ENCODE measurements at regions not wholly inside any gene's neighbourhood (a gene's known extent, or its start where the extent isn't known, plus 50 kb on each side); places are given as distances from the start of the nearest gene placed in this dataset.

DNA sequence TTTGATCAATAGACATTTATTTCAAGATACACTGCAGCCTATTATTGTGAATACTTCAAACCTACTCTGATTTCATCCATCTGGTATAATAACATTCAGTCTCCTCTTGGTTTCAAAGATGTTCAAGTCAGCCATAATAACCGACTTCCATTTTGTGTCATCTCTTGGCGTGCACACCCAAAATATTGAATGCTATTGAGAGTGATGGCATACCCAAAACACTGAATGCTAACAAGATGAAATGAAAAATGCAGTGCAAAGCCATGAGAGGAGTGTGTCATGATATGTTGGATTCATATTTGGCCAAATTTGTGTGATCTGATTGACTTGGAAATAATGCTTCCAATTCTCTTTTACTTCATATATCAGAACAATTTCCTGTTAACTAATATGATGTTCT lies 181.2 kb upstream of the PCDH17 start:
- intact Hi-C loops (cut with micrococcal nuclease; ENCODE audit: unreplicated experiment), result no loop called here
- no peak for DNase-seq (ENCODE audit: low spot score)
- no TSS peak for BruUV-seq (replicated peaks)
- ChIA-PET CTCF (no interaction called here), POLR2A (ENCODE audit: low non-redundant PET) (no interaction called here)
- Histone ChIP-seq H3K4me3 (ENCODE audit: low read depth, low read length, poor library complexity, severe bottlenecking) (no peak overlapping the region), H3K27ac (ENCODE audit: low read depth, low read length, poor library complexity, severe bottlenecking) (no peak overlapping the region), H3K4me1 (ENCODE audit: insufficient read depth, low read length, poor library complexity, severe bottlenecking) (no peaks in the 10 kb centered on the region), H3K36me3 (ENCODE audit: insufficient read depth, low read length, poor library complexity, severe bottlenecking) (no peaks in the 10 kb centered on the region), H3K27me3 (replicated peaks; ENCODE audit: insufficient read depth, low read depth, low read length, poor library complexity) (no peaks in the 10 kb centered on the region), H3K9me3 (ENCODE audit: low read depth, low read length, poor library complexity, severe bottlenecking) (no peaks in the 10 kb centered on the region)
- TF ChIP-seq EZH2 (IDR thresholded peaks at IDR 0.05; ENCODE audit: borderline replicate concordance, low read depth, low read length, poor library complexity, severe bottlenecking), result no peak
- TF ChIP-seq, protein P1, sequence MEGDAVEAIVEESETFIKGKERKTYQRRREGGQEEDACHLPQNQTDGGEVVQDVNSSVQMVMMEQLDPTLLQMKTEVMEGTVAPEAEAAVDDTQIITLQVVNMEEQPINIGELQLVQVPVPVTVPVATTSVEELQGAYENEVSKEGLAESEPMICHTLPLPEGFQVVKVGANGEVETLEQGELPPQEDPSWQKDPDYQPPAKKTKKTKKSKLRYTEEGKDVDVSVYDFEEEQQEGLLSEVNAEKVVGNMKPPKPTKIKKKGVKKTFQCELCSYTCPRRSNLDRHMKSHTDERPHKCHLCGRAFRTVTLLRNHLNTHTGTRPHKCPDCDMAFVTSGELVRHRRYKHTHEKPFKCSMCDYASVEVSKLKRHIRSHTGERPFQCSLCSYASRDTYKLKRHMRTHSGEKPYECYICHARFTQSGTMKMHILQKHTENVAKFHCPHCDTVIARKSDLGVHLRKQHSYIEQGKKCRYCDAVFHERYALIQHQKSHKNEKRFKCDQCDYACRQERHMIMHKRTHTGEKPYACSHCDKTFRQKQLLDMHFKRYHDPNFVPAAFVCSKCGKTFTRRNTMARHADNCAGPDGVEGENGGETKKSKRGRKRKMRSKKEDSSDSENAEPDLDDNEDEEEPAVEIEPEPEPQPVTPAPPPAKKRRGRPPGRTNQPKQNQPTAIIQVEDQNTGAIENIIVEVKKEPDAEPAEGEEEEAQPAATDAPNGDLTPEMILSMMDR (conservative IDR thresholded peaks at IDR 0.05; ENCODE audit: low read depth, low read length), result no peak

DNA sequence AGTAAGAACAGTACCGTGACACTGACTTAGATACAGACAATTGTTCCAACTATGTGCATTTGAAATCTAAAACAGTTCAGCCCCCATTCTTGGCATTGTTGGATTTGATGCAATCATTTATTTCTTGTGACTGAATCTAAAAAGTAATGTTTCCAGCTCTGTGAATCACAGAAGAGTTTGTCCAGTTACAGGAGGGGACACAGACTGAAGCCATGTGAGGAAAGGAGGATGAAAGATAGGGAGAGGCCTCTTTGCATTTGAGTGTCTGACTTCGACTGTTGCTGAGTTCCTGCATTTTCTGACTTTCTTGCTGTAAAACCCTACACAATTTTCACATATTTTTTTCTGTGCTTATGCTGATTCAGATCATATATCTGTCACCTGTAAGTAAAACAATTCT lies 179.3 kb upstream of the PCDH17 start:
- DNase-seq (ENCODE audit: low spot score), result no peak
- no peak overlapping the region for H3K4me3 ChIP-seq (ENCODE audit: low read depth, low read length, poor library complexity, severe bottlenecking)
- no peaks in the 10 kb centered on the region for H3K4me1 ChIP-seq (ENCODE audit: insufficient read depth, low read length, poor library complexity, severe bottlenecking)
- ChIA-PET CTCF (no interaction called here), POLR2A (ENCODE audit: low non-redundant PET) (no interaction called here)
- H3K27ac ChIP-seq (ENCODE audit: low read depth, low read length, poor library complexity, severe bottlenecking), result no peak overlapping the region
- H3K9me3 ChIP-seq (ENCODE audit: low read depth, low read length, poor library complexity, severe bottlenecking), result no peaks in the 10 kb centered on the region
- H3K27me3 ChIP-seq (replicated peaks; ENCODE audit: insufficient read depth, low read depth, low read length, poor library complexity), result no peaks in the 10 kb centered on the region
- BruUV-seq (replicated peaks), result no TSS peak
- H3K36me3 ChIP-seq (ENCODE audit: insufficient read depth, low read length, poor library complexity, severe bottlenecking), result no peaks in the 10 kb centered on the region
- no peak for TF ChIP-seq EZH2 (IDR thresholded peaks at IDR 0.05; ENCODE audit: borderline replicate concordance, low read depth, low read length, poor library complexity, severe bottlenecking)
- TF ChIP-seq, protein P1 (conservative IDR thresholded peaks at IDR 0.05; ENCODE audit: low read depth, low read length), result no peak
- intact Hi-C loops (cut with micrococcal nuclease; ENCODE audit: unreplicated experiment), result no loop called here

DNA sequence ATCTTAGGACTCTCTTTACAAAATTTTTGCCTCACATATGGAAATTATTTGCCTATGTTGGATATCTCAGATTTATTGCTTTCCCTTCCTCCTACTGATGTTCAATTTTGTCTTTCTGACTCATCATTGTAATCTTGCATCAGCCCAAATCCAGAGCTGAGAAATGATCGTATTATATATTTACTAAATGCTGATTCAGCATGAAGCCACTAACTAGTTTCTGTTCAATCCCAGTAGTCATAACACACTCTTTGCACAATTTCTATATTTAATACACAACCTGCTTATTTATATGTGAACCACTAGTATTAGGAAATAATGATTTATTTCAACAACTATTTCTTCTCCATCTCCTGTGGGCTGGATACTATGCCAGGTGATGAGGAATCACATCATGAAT lies 161.1 kb upstream of the PCDH17 start:
- intact Hi-C loops (cut with micrococcal nuclease; ENCODE audit: unreplicated experiment), result no loop called here
- CTCF ChIA-PET, result no interaction called here
- TF ChIP-seq, protein P1 (conservative IDR thresholded peaks at IDR 0.05; ENCODE audit: low read depth, low read length), result no peak

More for the DNA sequence above, 161.1 kb upstream of the PCDH17 start:
- H3K36me3 ChIP-seq (ENCODE audit: insufficient read depth, low read length, poor library complexity, severe bottlenecking), result no peaks in the 10 kb centered on the region
- peak; percentile 6 for DNase-seq (ENCODE audit: low spot score)
- no peaks in the 10 kb centered on the region for H3K27me3 ChIP-seq (replicated peaks; ENCODE audit: insufficient read depth, low read depth, low read length, poor library complexity)
- BruUV-seq (replicated peaks), result no TSS peak
- H3K4me3 ChIP-seq (ENCODE audit: low read depth, low read length, poor library complexity, severe bottlenecking), result no peak overlapping the region
- H3K27ac ChIP-seq (ENCODE audit: low read depth, low read length, poor library complexity, severe bottlenecking), result no peak overlapping the region
- POLR2A ChIA-PET (ENCODE audit: low non-redundant PET), result no interaction called here
- no peaks in the 10 kb centered on the region for H3K4me1 ChIP-seq (ENCODE audit: insufficient read depth, low read length, poor library complexity, severe bottlenecking)
- H3K9me3 ChIP-seq (ENCODE audit: low read depth, low read length, poor library complexity, severe bottlenecking), result no peaks in the 10 kb centered on the region
